WTC11 (cell line): ENCODE measurements at regions not wholly inside any gene's neighbourhood (a gene's known extent, or its start where the extent isn't known, plus 50 kb on each side); places are given as distances from the start of the nearest gene placed in this dataset.

Experiments used
- ATAC-seq: fragments of 200-7000 bp; cut with Tn5 transposase; 2 replicates; pipeline ENCODE4 v1.10.0; 2021; ENCODE audit warnings: mild to moderate bottlenecking, moderate library complexity
- CTCF ChIA-PET: fragments of 300-600 bp; sonication (Branson Sonifier 250); formaldehyde crosslinking; loops from one replicate; lab custom pipeline; 2021; ENCODE audit warnings: antibody characterized with exemption; lab: Charles Lee
- POLR2A ChIA-PET: fragments of 350-600 bp; sonication (Branson Sonifier 250); formaldehyde crosslinking; loops from one replicate; lab custom pipeline; 2021; ENCODE audit warnings: antibody characterized with exemption; lab: Charles Lee
- DNase-seq: peaks from one replicate; pipeline ENCODE4 v3.0.0; 2021; ENCODE audit warnings: low spot score
- H3K27ac Mint-ChIP-seq: 2 replicates; pipeline ENCODE4 v1.8.0; 2021; ENCODE audit warnings: mixed read lengths
- H3K27me3 Mint-ChIP-seq: 2 replicates; pipeline ENCODE4 v1.8.0; 2021; ENCODE audit warnings: low read depth, mild to moderate bottlenecking, moderate library complexity, mixed read lengths
- H3K36me3 Mint-ChIP-seq: 2 replicates; pipeline ENCODE4 v1.8.0; 2021; ENCODE audit warnings: mixed read lengths
- H3K4me1 Mint-ChIP-seq: 2 replicates; pipeline ENCODE4 v1.8.0; 2022; ENCODE audit warnings: mixed read lengths
- H3K4me3 Mint-ChIP-seq: 2 replicates; pipeline ENCODE4 v1.8.0; 2021; ENCODE audit warnings: mild to moderate bottlenecking, moderate library complexity, mixed read lengths
- H3K9me3 Mint-ChIP-seq: 2 replicates; pipeline ENCODE4 v1.8.0; 2021; ENCODE audit warnings: mixed read lengths
- AR ChIP-seq: fragments of 250-450 bp; sonication (Bioruptor Pico); IDR thresholded peaks from 2 replicates; pipeline ENCODE4 v1.9.0; 2021; ENCODE audit warnings: mild to moderate bottlenecking
- ATF6 ChIP-seq: sonication (generic); formaldehyde crosslinking; IDR thresholded peaks from 2 replicates; pipeline ENCODE4 v1.8.1; 2023; ENCODE audit warnings: mild to moderate bottlenecking, missing genetic modification reagents
- CREB1 ChIP-seq: sonication (generic); formaldehyde crosslinking; IDR thresholded peaks from 2 replicates; pipeline ENCODE4 v1.8.0; 2023; ENCODE audit warnings: mild to moderate bottlenecking, missing genetic modification reagents
- ESRRA ChIP-seq: sonication (generic); formaldehyde crosslinking; IDR thresholded peaks from 2 replicates; pipeline ENCODE4 v1.8.1; 2022; ENCODE audit warnings: mild to moderate bottlenecking, missing genetic modification reagents, borderline replicate concordance
- FOXJ3 ChIP-seq: sonication (generic); formaldehyde crosslinking; IDR thresholded peaks from 2 replicates; pipeline ENCODE4 v1.9.0; 2021; ENCODE audit warnings: missing genetic modification reagents, mild to moderate bottlenecking, borderline replicate concordance
- FOXK1 ChIP-seq: sonication (generic); formaldehyde crosslinking; IDR thresholded peaks from 2 replicates; pipeline ENCODE4 v1.8.0; 2022; ENCODE audit warnings: mild to moderate bottlenecking, moderate library complexity, missing genetic modification reagents
- GABPB1 ChIP-seq: sonication (generic); formaldehyde crosslinking; IDR thresholded peaks from 2 replicates; pipeline ENCODE4 v1.8.1; 2023; ENCODE audit warnings: mild to moderate bottlenecking, missing genetic modification reagents
- GRHL2 ChIP-seq: fragments of 250-450 bp; sonication (Bioruptor Pico); IDR thresholded peaks from 2 replicates; pipeline ENCODE4 v1.8.0; 2022; ENCODE audit warnings: mild to moderate bottlenecking, moderate library complexity; ENCODE audit not compliant: insufficient replicate concordance, severe bottlenecking
- IRF2 ChIP-seq: sonication (generic); formaldehyde crosslinking; IDR thresholded peaks from 2 replicates; pipeline ENCODE4 v1.8.0; 2022; ENCODE audit warnings: low read depth, missing genetic modification reagents, borderline replicate concordance
- JAZF1 ChIP-seq: fragments of 250-450 bp; sonication (Bioruptor Pico); IDR thresholded peaks from 2 replicates; pipeline ENCODE4 v1.9.0; 2021; ENCODE audit warnings: moderate library complexity, mild to moderate bottlenecking, inconsistent platforms
- MXD4 ChIP-seq: fragments of 250-450 bp; sonication (Bioruptor Pico); IDR thresholded peaks from 2 replicates; pipeline ENCODE4 v1.8.0; 2021; ENCODE audit warnings: mild to moderate bottlenecking, moderate library complexity, borderline replicate concordance
- OVOL2 ChIP-seq: fragments of 250-450 bp; sonication (Bioruptor Pico); IDR thresholded peaks from 2 replicates; pipeline ENCODE4 v1.9.0; 2021; ENCODE audit warnings: mild to moderate bottlenecking, borderline replicate concordance
- PRRX2 ChIP-seq: fragments of 250-450 bp; sonication (Bioruptor Pico); IDR thresholded peaks from 2 replicates; pipeline ENCODE4 v1.8.0; 2021; ENCODE audit warnings: mild to moderate bottlenecking
- SMAD4 ChIP-seq: sonication (generic); formaldehyde crosslinking; IDR thresholded peaks from 2 replicates; pipeline ENCODE4 v1.8.0; 2022; ENCODE audit warnings: mild to moderate bottlenecking, missing genetic modification reagents
- SOX15 ChIP-seq: fragments of 250-450 bp; sonication (Bioruptor Pico); IDR thresholded peaks from 2 replicates; pipeline ENCODE4 v1.9.0; 2021; ENCODE audit warnings: mild to moderate bottlenecking
- TCF7 ChIP-seq: sonication (generic); formaldehyde crosslinking; IDR thresholded peaks from 2 replicates; pipeline ENCODE4 v1.8.0; 2022; ENCODE audit warnings: mild to moderate bottlenecking, low read depth, missing genetic modification reagents, moderate library complexity
- ZNF423 ChIP-seq: fragments of 250-450 bp; sonication (Bioruptor Pico); IDR thresholded peaks from 2 replicates; pipeline ENCODE4 v2.1.2; 2022; ENCODE audit warnings: mild to moderate bottlenecking, moderate library complexity
- ZNF532 ChIP-seq: fragments of 250-450 bp; sonication (Bioruptor Pico); IDR thresholded peaks from 2 replicates; pipeline ENCODE4 v1.9.0; 2021; ENCODE audit warnings: mild to moderate bottlenecking, borderline replicate concordance
- TF ChIP-seq, protein P1 (sequence below): fragments of 250-450 bp; sonication (Bioruptor Pico); IDR thresholded peaks from 2 replicates; pipeline ENCODE4 v1.8.0; 2021; ENCODE audit warnings: mild to moderate bottlenecking
- TF ChIP-seq, protein P2 (sequence below): sonication (generic); formaldehyde crosslinking; conservative IDR thresholded peaks from 2 replicates; pipeline ENCODE4 v1.8.1; 2022; ENCODE audit warnings: mild to moderate bottlenecking, missing genetic modification reagents
- TF ChIP-seq, protein P3 (sequence below): sonication (generic); formaldehyde crosslinking; IDR thresholded peaks from 2 replicates; pipeline ENCODE4 v1.8.1; 2022; ENCODE audit warnings: low read depth, mild to moderate bottlenecking, moderate library complexity, missing genetic modification reagents, borderline replicate concordance

DNA sequence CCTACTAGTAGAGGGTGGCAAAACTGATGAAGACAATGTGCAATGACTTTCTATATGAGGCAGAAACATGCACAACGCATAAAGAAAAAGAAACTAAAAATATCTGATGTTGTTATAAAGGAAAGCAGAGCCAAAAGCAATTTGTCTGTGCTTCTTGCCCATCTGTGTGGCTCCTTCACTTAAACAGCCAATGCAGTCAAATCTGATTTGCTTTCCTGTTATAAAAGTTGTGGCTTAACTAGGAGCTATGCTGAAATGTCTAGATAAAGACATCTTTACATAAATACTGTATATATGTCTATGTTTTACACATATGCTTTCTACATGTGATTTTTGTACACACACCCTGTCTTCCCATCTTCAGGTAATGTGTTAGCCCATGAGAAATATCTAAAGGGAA lies 508.2 kb downstream of the CETN3 start:
- no peak for DNase-seq
- Mint-ChIP-seq H3K27ac (no peak overlapping the region), H3K9me3 (peaks cover 14% of the 10 kb centered on the region), H3K4me1 (no peaks in the 10 kb centered on the region), H3K36me3 (no peaks in the 10 kb centered on the region), H3K4me3 (no peak overlapping the region), H3K27me3 (no peaks in the 10 kb centered on the region)
- no peak for TF ChIP-seq PRRX2 (CRISPR knock-in tag)
- TF ChIP-seq GABPB1 (CRISPR knock-in tag) = no peak
- no peak for TF ChIP-seq OVOL2 (CRISPR knock-in tag)
- TF ChIP-seq AR = no peak
- TF ChIP-seq, protein P1, sequence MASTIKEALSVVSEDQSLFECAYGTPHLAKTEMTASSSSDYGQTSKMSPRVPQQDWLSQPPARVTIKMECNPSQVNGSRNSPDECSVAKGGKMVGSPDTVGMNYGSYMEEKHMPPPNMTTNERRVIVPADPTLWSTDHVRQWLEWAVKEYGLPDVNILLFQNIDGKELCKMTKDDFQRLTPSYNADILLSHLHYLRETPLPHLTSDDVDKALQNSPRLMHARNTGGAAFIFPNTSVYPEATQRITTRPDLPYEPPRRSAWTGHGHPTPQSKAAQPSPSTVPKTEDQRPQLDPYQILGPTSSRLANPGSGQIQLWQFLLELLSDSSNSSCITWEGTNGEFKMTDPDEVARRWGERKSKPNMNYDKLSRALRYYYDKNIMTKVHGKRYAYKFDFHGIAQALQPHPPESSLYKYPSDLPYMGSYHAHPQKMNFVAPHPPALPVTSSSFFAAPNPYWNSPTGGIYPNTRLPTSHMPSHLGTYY (CRISPR knock-in tag) = no peak
- no peak for TF ChIP-seq ZNF532 (CRISPR knock-in tag)
- no peak for TF ChIP-seq MXD4 (CRISPR knock-in tag)
- TF ChIP-seq JAZF1 = no peak
- TF ChIP-seq ESRRA (CRISPR knock-in tag) = no peak
- TF ChIP-seq SOX15 (CRISPR knock-in tag) = no peak
- TF ChIP-seq FOXJ3 = no peak
- TF ChIP-seq, protein P2, sequence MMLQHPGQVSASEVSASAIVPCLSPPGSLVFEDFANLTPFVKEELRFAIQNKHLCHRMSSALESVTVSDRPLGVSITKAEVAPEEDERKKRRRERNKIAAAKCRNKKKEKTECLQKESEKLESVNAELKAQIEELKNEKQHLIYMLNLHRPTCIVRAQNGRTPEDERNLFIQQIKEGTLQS (CRISPR knock-in tag) = no peak
- TF ChIP-seq FOXK1 (CRISPR knock-in tag) = no peak
- no peak for TF ChIP-seq CREB1
- no peak for ATAC-seq
- POLR2A ChIA-PET = no interaction called here
- CTCF ChIA-PET = no interaction called here

- Mint-ChIP-seq H3K36me3 (0 out of 2 replicates have a peak, but pooled peaks cover under 1% of the 10 kb centered on the region), H3K27me3 (no peaks in the 10 kb centered on the region), H3K27ac (no peak overlapping the region), H3K4me1 (no peaks in the 10 kb centered on the region), H3K4me3 (no peak overlapping the region), H3K9me3 (peaks cover 20% of the 10 kb centered on the region)
- CTCF ChIA-PET = no interaction called here
- ATAC-seq (no peak), DNase-seq (no peak)
- POLR2A ChIA-PET = no interaction called here
- TF ChIP-seq, protein P3, sequence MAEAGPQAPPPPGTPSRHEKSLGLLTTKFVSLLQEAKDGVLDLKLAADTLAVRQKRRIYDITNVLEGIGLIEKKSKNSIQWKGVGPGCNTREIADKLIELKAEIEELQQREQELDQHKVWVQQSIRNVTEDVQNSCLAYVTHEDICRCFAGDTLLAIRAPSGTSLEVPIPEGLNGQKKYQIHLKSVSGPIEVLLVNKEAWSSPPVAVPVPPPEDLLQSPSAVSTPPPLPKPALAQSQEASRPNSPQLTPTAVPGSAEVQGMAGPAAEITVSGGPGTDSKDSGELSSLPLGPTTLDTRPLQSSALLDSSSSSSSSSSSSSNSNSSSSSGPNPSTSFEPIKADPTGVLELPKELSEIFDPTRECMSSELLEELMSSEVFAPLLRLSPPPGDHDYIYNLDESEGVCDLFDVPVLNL (CRISPR knock-in tag) = no peak
- no peak for TF ChIP-seq GABPB1 (CRISPR knock-in tag)
- no peak for TF ChIP-seq MXD4 (CRISPR knock-in tag)
- TF ChIP-seq GRHL2 (CRISPR knock-in tag) = no peak
- TF ChIP-seq TCF7 (CRISPR knock-in tag) = no peak
- TF ChIP-seq IRF2 = no peak
- no peak for TF ChIP-seq ZNF423 (CRISPR knock-in tag)
- TF ChIP-seq ATF6 = no peak
- no peak for TF ChIP-seq SMAD4 (CRISPR knock-in tag)
Measured at GRCh38 chr5:89900346-89900745, 509.2 kb downstream of the CETN3 start.
